IMR-90 (cell line): ENCODE measurements at regions not wholly inside any gene's neighbourhood (a gene's known extent, or its start where the extent isn't known, plus 50 kb on each side); places are given as distances from the start of the nearest gene placed in this dataset.

ENCODE experiments used
- BHLHE40 ChIP-seq: fragments of 150-350 bp; IDR thresholded peaks from 2 replicates; pipeline ENCODE4 v1.6.1; 2016; ENCODE audit warnings: mild to moderate bottlenecking, low read depth, low read length
- CEBPB ChIP-seq: IDR thresholded peaks from 2 replicates; pipeline ENCODE4 v1.6.1; 2012; ENCODE audit warnings: low read depth, low read length, improper control_type of control experiment
- CHD1 ChIP-seq: IDR thresholded peaks from 2 replicates; pipeline ENCODE4 v1.6.1; 2012; ENCODE audit warnings: low read depth, low read length, improper control_type of control experiment
- ELK1 ChIP-seq: fragments of 150-350 bp; IDR thresholded peaks from 2 replicates; pipeline ENCODE4 v1.6.1; 2016; ENCODE audit warnings: low read depth, mild to moderate bottlenecking, low read length, moderate library complexity, borderline replicate concordance
- FOS ChIP-seq: fragments of 150-350 bp; IDR thresholded peaks from 2 replicates; pipeline ENCODE4 v1.6.1; 2016; ENCODE audit warnings: low read depth, low read length
- MAZ ChIP-seq: IDR thresholded peaks from 2 replicates; pipeline ENCODE4 v1.6.1; 2012; ENCODE audit warnings: low read depth, mild to moderate bottlenecking, low read length, improper control_type of control experiment, moderate library complexity, borderline replicate concordance
- MXI1 ChIP-seq: IDR thresholded peaks from 2 replicates; pipeline ENCODE4 v1.6.1; 2012; ENCODE audit warnings: low read depth, mild to moderate bottlenecking, low read length, moderate library complexity, borderline replicate concordance
- NFE2L2 ChIP-seq: fragments of 150-350 bp; IDR thresholded peaks from 2 replicates; pipeline ENCODE4 v1.6.1; 2016; ENCODE audit warnings: low read depth, mild to moderate bottlenecking, low read length
- POLR2A ChIP-seq: IDR thresholded peaks from 2 replicates; pipeline ENCODE4 v1.6.1; 2012; ENCODE audit warnings: mild to moderate bottlenecking, low read depth, low read length
- RAD21 ChIP-seq: IDR thresholded peaks from 2 replicates; pipeline ENCODE4 v1.6.1; 2012; ENCODE audit warnings: low read length, improper control_type of control experiment
- RFX5 ChIP-seq: IDR thresholded peaks from 2 replicates; pipeline ENCODE4 v1.8.0; 2012; ENCODE audit warnings: low read depth, mild to moderate bottlenecking, low read length, moderate library complexity
- SMC3 ChIP-seq: fragments of 150-350 bp; IDR thresholded peaks from 2 replicates; pipeline ENCODE4 v1.6.1; 2016; ENCODE audit warnings: low read depth, mild to moderate bottlenecking, antibody characterized with exemption, low read length, moderate library complexity
- USF2 ChIP-seq: fragments of 150-350 bp; IDR thresholded peaks from 2 replicates; pipeline ENCODE4 v1.6.1; 2017; ENCODE audit warnings: mild to moderate bottlenecking, antibody characterized with exemption, low read length, low read depth
- TF ChIP-seq, protein P1 (sequence below): conservative IDR thresholded peaks from 2 replicates; pipeline ENCODE4 v1.5.1; 2012; ENCODE audit warnings: mild to moderate bottlenecking, low read depth, low read length, improper control_type of control experiment

DNA sequence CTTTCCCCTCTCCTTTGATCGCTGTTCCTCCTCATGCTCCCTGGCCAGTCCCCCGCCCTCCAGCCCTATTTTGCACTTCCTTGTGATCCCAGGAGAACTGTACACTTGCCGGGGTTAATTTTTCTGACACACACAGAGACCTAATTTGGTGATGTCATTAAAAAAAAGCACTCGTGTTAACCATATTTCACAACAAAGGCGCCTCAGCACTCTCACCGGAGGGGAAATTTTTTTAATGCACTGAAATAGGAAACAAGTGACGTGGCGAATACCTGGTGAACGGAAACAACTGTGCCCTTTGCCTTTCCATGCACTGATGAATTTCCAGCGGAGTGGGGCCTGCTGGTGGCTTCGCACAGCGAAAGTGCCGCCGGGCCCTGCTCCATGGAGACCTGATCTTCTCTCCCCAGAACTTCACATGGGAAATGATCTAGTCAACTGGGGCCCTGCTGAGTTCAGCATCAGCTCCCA lies 53.9 kb upstream of the TAGAP start:
- TF ChIP-seq POLR2A (no peak), RAD21 (no peak), BHLHE40 (no peak), RFX5 (no peak), CEBPB (no peak), FOS (no peak), ELK1 (no peak), MAZ (no peak), SMC3 (no peak), NFE2L2 (no peak), USF2 (no peak), MXI1 (no peak), CHD1 (no peak)
- TF ChIP-seq, protein P1, sequence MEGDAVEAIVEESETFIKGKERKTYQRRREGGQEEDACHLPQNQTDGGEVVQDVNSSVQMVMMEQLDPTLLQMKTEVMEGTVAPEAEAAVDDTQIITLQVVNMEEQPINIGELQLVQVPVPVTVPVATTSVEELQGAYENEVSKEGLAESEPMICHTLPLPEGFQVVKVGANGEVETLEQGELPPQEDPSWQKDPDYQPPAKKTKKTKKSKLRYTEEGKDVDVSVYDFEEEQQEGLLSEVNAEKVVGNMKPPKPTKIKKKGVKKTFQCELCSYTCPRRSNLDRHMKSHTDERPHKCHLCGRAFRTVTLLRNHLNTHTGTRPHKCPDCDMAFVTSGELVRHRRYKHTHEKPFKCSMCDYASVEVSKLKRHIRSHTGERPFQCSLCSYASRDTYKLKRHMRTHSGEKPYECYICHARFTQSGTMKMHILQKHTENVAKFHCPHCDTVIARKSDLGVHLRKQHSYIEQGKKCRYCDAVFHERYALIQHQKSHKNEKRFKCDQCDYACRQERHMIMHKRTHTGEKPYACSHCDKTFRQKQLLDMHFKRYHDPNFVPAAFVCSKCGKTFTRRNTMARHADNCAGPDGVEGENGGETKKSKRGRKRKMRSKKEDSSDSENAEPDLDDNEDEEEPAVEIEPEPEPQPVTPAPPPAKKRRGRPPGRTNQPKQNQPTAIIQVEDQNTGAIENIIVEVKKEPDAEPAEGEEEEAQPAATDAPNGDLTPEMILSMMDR = no peak
